Uterus (tissue), 3 donors: ENCODE measurements at regions not wholly inside any gene's neighbourhood (a gene's known extent, or its start where the extent isn't known, plus 50 kb on each side); places are given as distances from the start of the nearest gene placed in this dataset.

Source experiments
- DNase-seq, 2 donors: peaks; one replicate each; pipeline ENCODE4 v3.0.0-alpha.2; 2019 to 2020
- H3K27ac ChIP-seq, 2 donors: fragments of 200-600 bp; sonication (generic); 1 replicate in 1 of 2; 2 replicates in 1 of 2; pipeline ENCODE4 v1.5.1; 2016 to 2018
- H3K27me3 ChIP-seq, 2 donors: fragments of 200-600 bp; sonication (generic); one replicate each; pipeline ENCODE4 v1.5.1; 2018 to 2019; ENCODE audit warnings: control low read depth in 1 of 2
- H3K36me3 ChIP-seq, 2 donors: fragments of 200-600 bp; sonication (generic); one replicate each; pipeline ENCODE4 v1.5.1; 2019; ENCODE audit warnings: control low read depth in 1 of 2
- H3K4me1 ChIP-seq, 2 donors: fragments of 200-600 bp; sonication (generic); one replicate each; pipeline ENCODE4 v1.5.1; 2018 to 2019; ENCODE audit warnings: control low read depth in 1 of 2
- H3K4me3 ChIP-seq, 2 donors: fragments of 200-600 bp; sonication (generic); 1 replicate in 1 of 2; 2 replicates in 1 of 2; pipeline ENCODE4 v1.5.1; 2018 to 2019; ENCODE audit warnings: mild to moderate bottlenecking in 1 of 2
- H3K9me3 ChIP-seq, 2 donors: fragments of 200-600 bp; sonication (generic); one replicate each; pipeline ENCODE4 v1.5.1; 2019; ENCODE audit warnings: control low read depth in 1 of 2
- POLR2A ChIP-seq, 2 donors: fragments of 450-650 bp; IDR thresholded peaks; one replicate each; pipeline ENCODE4 v1.6.1; 2016; ENCODE audit warnings: antibody characterized with exemption in 2 of 2, mild to moderate bottlenecking in 1 of 2, moderate library complexity in 1 of 2
- intact Hi-C: fragments of 100-400 bp; cut with DNase I; formaldehyde crosslinking; loops from one replicate; pipeline ENCODE4 v1.15.1; 2023; ENCODE audit warnings: low total_unique reads
- TF ChIP-seq, protein P1 (sequence below), 4 experiments: fragments of 200-600 bp in 2 of 4; fragments of 450-650 bp in 2 of 4; sonication (generic) in 2 of 4; IDR thresholded peaks; one replicate each; pipeline ENCODE4 v1.5.1; 2016 to 2019; ENCODE audit warnings: antibody characterized with exemption in 4 of 4, mild to moderate bottlenecking in 2 of 4, moderate library complexity in 1 of 4
- donor health status: DM: yes; HTN: yes; CAD: no.

DNA sequence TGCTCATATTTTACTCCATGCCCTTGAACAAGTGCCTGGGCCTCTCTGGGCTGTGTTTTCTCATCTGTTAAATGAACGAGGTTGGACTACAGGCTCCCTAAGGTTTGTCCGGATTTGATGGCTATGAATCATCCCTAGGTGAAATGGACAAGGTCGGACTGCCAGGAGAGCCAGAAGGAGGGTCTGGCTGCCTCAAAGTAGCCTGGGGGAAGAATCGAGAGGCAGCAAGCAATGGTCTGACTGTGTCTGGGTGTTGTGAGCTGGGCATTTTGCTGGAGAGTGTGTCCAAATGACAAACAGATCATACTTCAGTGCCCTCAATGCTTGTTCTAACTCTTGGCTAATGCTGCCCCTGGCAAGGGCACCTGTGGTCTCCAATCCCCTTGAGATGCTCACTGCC is 730.9 kb downstream of the PTPRU start:
- H3K9me3 ChIP-seq = no peaks in the 10 kb centered on the region
- H3K4me3 ChIP-seq = no peak overlapping the region
- no peak overlapping the region for H3K27ac ChIP-seq
- no peaks in the 10 kb centered on the region for H3K27me3 ChIP-seq
- TF ChIP-seq POLR2A (IDR thresholded peaks at IDR 0.05) = no peak
- TF ChIP-seq, protein P1, sequence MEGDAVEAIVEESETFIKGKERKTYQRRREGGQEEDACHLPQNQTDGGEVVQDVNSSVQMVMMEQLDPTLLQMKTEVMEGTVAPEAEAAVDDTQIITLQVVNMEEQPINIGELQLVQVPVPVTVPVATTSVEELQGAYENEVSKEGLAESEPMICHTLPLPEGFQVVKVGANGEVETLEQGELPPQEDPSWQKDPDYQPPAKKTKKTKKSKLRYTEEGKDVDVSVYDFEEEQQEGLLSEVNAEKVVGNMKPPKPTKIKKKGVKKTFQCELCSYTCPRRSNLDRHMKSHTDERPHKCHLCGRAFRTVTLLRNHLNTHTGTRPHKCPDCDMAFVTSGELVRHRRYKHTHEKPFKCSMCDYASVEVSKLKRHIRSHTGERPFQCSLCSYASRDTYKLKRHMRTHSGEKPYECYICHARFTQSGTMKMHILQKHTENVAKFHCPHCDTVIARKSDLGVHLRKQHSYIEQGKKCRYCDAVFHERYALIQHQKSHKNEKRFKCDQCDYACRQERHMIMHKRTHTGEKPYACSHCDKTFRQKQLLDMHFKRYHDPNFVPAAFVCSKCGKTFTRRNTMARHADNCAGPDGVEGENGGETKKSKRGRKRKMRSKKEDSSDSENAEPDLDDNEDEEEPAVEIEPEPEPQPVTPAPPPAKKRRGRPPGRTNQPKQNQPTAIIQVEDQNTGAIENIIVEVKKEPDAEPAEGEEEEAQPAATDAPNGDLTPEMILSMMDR (IDR thresholded peaks at IDR 0.05) = no peak
- DNase-seq = no peak
- no peaks in the 10 kb centered on the region for H3K4me1 ChIP-seq
- intact Hi-C loops = no loop called here
- no peaks in the 10 kb centered on the region for H3K36me3 ChIP-seq

DNA sequence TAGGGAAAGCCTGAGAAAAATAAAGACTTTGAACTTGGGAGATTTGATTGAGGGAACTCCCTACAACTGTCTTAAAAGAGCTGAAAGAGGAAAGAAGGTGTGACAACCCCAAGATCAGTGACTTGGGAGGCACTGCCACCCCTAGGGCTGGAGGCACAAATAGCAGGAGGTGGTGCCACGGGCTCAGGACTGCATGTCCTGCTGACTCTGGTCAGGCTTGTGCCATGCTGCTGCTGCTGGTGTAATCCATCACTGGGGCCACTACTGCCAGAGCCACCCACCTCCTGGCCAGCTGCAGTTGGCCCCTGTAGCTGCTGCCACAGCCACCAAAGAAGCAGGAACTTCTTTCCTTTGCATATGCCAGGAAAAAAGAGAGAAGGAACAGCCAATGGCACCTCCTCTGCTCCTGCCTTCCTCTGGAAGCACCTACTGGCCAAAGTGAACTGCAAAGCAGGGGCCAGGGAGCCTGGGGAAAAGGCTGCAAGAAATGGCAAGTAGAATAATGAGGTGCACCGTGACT is 730.3 kb downstream of the PTPRU start:
- DNase-seq = no peak
- no peak overlapping the region for H3K27ac ChIP-seq
- intact Hi-C loops = no loop called here
- no peaks in the 10 kb centered on the region for H3K27me3 ChIP-seq
- TF ChIP-seq, protein P1 (IDR thresholded peaks at IDR 0.05) = no peak
- TF ChIP-seq POLR2A (IDR thresholded peaks at IDR 0.05) = no peak
- H3K36me3 ChIP-seq = no peaks in the 10 kb centered on the region
- H3K9me3 ChIP-seq = no peaks in the 10 kb centered on the region
- no peak overlapping the region for H3K4me3 ChIP-seq
- no peaks in the 10 kb centered on the region for H3K4me1 ChIP-seq

DNA sequence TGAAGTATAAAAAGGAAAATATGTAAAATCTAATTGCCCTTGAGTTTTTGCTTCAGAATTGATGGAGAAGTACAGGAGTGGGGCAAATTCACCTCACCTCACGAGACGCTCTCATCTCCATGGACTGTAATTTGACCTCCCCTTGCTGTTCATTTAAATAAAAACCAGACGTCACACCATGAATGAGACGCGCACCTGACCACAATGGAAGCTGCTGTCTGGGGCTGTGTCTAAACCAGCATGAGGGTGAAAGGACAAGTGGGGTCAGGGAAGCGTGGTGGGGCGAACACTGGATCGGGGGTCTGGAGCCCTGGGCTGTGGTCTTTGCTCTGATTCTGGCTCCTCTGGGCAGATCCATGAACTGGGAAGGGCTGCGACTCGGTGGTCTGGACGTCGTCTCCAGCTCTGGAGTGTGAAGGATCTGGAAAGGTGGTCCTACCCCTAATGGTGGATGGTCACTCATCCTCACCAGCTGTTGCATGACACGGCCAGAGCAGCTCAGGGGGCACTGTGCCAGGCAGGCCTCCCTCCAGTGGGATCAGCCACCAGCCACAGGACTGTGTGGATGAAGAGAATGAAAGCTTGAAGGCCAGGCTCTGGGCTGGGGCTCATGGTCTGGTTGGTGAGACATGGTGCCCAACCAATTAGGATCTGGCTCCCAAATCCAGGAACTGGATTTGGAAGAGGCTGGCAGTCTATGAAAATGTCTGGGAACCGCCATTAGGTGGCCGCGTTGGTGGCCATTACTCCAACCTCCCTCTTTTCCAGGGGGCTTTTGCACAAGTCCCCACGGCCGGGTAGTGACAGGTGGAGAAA is 728.6 kb downstream of the PTPRU start:
- no peaks in the 10 kb centered on the region for H3K4me1 ChIP-seq
- H3K9me3 ChIP-seq = no peaks in the 10 kb centered on the region
- H3K27me3 ChIP-seq = no peaks in the 10 kb centered on the region
- no peak for DNase-seq
- H3K4me3 ChIP-seq = no peak overlapping the region
- intact Hi-C loops = no loop called here
- H3K27ac ChIP-seq = no peak overlapping the region
- H3K36me3 ChIP-seq = no peaks in the 10 kb centered on the region
- TF ChIP-seq POLR2A (IDR thresholded peaks at IDR 0.05) = no peak
- TF ChIP-seq, protein P1 (IDR thresholded peaks at IDR 0.05) = no peak

DNA sequence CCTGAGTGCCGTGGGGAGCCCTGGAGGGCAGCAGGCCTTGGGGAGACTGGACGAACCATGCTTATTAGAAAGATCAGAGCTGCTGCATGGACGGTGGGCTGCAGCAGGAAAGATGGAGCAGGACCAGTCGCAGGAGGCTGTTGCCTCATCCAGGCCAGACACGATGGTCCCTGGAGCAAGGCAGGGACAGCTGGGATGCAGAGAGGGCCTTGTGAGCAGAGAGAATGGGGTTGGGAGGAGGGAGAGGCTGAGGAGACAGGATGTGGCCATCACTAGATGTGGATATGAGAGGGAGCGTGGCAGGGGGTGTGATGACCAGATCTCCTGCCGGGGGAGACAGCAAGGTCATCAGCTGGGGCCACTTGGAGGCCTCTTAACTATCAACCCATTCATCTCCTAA is 727.6 kb downstream of the PTPRU start:
- Histone ChIP-seq H3K36me3 (no peaks in the 10 kb centered on the region), H3K9me3 (no peaks in the 10 kb centered on the region), H3K27me3 (no peaks in the 10 kb centered on the region), H3K4me1 (no peaks in the 10 kb centered on the region), H3K4me3 (no peak overlapping the region), H3K27ac (no peak overlapping the region)
- no peak for DNase-seq
- intact Hi-C loops = no loop called here
- TF ChIP-seq, protein P1 (IDR thresholded peaks at IDR 0.05) = no peak
- TF ChIP-seq POLR2A (IDR thresholded peaks at IDR 0.05) = no peak

DNA sequence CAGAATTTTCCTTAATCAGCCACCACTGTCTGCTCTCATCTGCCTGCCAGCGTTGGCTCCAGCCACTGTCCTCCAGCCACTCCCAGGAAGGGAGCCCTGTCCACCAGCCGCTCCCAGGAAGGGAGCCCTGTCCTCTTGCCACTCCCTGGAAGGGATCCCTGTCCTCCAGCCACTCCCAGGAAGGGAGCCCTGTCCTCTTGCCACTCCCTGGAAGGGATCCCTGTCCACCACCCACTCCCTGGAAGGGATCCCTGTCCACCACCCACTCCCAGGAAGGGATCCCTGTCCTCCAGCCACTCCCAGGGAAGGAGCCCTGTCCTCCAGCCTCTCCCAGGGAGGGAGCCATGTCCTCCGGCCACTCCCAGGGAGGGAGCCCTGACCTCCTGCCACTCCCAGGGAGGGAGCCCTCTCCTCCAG is 726.5 kb downstream of the PTPRU start:
- no peaks in the 10 kb centered on the region for H3K4me1 ChIP-seq
- no peak overlapping the region for H3K4me3 ChIP-seq
- intact Hi-C loops = no loop called here
- TF ChIP-seq POLR2A (IDR thresholded peaks at IDR 0.05) = no peak
- TF ChIP-seq, protein P1 (IDR thresholded peaks at IDR 0.05) = no peak
- no peaks in the 10 kb centered on the region for H3K36me3 ChIP-seq
- no peak overlapping the region for H3K27ac ChIP-seq
- no peak for DNase-seq
- H3K9me3 ChIP-seq = no peaks in the 10 kb centered on the region
- H3K27me3 ChIP-seq = no peaks in the 10 kb centered on the region
